GM13976 (cell line): ENCODE measurements at regions not wholly inside any gene's neighbourhood (a gene's known extent, or its start where the extent isn't known, plus 50 kb on each side); places are given as distances from the start of the nearest gene placed in this dataset.

Source experiments
- DNase-seq: peaks from one replicate; pipeline ENCODE4 v3.0.0; 2012; ENCODE audit warnings: low spot score
- in situ Hi-C: fragments of 300-500 bp; cut with MboI; formaldehyde crosslinking; loops from one replicate; pipeline ENCODE4 v1.12.0; 2022; ENCODE audit warnings: low sequenced_read_pairs, mixed read lengths, inconsistent platforms; ENCODE audit not compliant: unreplicated experiment
- TF ChIP-seq, protein P1 (sequence below): IDR thresholded peaks from 2 replicates; pipeline ENCODE4 v1.5.1; 2012; ENCODE audit warnings: borderline replicate concordance, mild to moderate bottlenecking; ENCODE audit not compliant: insufficient read depth; ENCODE audit errors: extremely low read depth, missing control alignments, control extremely low read depth

DNA sequence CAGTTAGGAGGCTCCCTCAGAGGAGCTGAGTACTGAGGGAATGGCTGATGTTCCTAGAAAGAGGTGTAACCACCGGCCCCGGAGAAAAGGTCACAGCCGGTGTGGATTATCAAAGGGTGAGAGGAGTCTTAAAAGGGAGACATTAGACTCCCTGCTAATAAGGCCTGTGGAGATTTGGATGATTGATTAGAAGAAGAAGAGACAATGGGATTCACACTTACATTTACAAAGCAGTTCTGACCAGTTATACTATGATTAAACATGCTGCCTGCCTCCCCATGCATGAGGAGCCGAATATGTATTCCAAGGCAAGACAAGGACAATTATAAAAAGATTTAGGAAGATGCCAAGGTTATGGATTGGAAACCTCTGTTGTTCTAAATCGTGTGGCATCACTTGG is 302.4 kb downstream of the SLC4A3 start:
- no peak for DNase-seq
- in situ Hi-C loops, result no loop called here
- TF ChIP-seq, protein P1, sequence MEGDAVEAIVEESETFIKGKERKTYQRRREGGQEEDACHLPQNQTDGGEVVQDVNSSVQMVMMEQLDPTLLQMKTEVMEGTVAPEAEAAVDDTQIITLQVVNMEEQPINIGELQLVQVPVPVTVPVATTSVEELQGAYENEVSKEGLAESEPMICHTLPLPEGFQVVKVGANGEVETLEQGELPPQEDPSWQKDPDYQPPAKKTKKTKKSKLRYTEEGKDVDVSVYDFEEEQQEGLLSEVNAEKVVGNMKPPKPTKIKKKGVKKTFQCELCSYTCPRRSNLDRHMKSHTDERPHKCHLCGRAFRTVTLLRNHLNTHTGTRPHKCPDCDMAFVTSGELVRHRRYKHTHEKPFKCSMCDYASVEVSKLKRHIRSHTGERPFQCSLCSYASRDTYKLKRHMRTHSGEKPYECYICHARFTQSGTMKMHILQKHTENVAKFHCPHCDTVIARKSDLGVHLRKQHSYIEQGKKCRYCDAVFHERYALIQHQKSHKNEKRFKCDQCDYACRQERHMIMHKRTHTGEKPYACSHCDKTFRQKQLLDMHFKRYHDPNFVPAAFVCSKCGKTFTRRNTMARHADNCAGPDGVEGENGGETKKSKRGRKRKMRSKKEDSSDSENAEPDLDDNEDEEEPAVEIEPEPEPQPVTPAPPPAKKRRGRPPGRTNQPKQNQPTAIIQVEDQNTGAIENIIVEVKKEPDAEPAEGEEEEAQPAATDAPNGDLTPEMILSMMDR, result no peak

DNA sequence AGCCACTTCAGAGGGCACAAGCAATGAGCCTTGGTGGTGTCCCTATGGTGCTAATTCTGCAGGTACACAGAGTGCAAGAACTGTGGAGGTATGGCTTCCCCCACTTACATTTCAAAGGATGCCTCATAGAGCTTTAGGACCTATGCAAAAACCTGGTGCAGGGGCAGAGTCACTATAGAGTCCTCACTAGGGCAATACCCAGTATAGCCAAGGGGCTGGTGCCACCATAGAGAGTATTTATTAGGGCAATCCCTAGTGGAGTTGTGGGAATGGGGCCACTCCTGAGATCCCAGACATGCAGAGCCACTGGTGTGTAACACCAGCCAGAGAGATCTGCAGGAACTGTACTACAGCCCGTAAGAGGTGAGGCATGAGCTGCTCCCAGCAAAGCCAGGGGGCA is 312.2 kb downstream of the SLC4A3 start:
- in situ Hi-C loops, result no loop called here
- TF ChIP-seq, protein P1, result no peak
- no peak for DNase-seq

DNA sequence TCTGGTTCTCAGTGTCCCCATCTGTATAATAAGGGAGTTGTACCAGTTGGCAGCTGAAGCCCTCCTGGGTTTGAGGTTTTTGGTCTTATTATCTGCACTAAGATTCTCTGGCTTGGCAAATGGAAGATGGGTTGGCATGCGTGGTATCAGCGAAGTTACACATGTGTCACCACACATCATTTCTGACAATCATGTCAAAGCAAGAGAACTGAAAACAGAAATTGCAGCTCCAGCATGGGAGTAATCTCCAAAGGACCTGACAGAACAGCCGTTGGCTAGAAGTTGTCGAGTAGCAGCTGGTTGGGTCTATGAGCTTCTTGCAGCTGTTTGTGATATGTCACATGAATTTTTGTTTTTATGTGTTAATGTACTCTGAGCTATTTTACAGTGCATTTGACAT is 317.4 kb downstream of the SLC4A3 start:
- no peak for DNase-seq
- in situ Hi-C loops, result no loop called here
- TF ChIP-seq, protein P1, result no peak

DNA sequence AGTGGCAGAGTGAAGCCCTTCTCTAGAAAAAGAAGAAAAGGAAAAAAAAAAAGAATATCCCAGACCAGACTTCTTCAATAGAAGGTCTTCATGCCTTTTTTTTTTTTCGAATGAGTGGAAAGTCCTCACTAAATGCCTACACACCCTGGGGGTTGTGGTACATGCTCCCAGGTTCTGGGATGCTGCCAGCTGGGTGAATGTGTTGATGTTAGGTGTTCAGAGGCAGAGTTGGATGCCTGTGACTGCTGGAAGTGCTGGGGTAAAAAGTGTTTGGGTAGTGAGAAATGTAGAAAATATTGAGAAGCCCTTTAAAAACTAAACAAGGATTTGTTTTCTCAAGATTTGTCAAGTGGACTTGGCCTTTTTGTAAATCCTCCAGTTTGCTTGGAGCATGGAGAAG is 318.6 kb downstream of the SLC4A3 start:
- in situ Hi-C loops, result no loop called here
- no peak for DNase-seq
- TF ChIP-seq, protein P1, result no peak

DNA sequence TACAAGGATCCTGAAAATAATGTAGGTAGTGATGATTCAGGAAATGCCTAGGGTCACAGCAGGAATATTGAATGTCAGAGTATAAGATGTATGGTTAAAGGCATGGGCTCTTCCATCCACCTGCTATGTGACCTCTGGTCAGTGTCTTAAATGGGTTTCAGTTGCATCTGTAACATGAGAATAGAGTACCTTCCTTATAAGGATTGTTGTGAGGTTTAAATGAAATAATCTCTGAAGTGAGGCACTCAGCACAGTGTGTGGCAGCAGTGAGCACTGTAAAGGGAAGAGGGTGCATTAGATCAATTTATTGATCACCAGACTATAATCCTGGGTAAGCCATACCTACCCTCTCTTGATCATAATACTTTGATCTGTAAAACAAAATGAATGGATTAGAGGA is 319.1 kb downstream of the SLC4A3 start:
- DNase-seq, result no peak
- in situ Hi-C loops, result no loop called here
- TF ChIP-seq, protein P1, result no peak

DNA sequence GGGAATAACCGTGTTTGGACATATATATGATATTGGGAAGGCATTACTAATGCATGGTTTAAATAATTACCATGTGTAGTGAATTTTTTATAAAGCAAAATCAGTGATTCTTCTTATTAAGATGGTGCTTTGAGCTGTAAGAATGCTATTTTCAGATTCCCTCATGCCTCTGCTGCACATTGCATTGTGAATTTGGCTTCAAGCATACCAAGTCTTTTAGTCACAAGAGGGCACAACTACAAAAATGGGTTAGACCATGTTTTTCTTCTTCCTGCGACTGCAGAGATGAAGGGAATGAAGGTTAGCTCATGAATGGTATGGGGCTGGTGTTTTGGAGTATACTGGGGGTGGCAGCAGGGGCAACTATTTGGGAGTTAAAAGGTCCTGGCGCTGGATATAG is 320.1 kb downstream of the SLC4A3 start:
- in situ Hi-C loops, result no loop called here
- DNase-seq, result no peak
- TF ChIP-seq, protein P1, result no peak

DNA sequence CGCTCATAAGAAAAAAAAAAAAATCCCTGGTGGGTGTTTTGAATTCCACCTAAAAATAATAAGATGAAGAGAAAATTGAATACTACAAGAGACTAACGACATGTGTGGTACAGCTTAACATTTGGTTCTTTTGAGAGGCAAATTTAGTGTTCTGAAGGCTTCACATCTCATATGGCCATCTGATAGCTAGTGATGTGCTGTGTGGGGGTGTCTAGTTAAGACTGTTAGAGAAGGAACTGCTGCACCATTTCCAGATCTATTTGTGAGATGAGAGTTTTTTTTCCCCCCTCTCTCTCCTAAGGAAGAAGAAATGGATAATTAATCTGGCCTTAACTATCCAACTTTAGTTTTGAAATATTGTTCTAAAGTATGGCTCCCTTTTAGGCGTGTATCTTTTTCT is 321.6 kb downstream of the SLC4A3 start:
- in situ Hi-C loops, result no loop called here
- TF ChIP-seq, protein P1, result no peak
- DNase-seq, result no peak
